ENCODE measurements at regions not wholly inside any gene's neighbourhood (a gene's known extent, or its start where the extent isn't known, plus 50 kb on each side); places are given as distances from the start of the nearest gene placed in this dataset.

GRCh38 chr9:106358331-106358730, 504.6 kb upstream of the ZNF462 start:
- no peak overlapping the region for H3K4me2 ChIP-seq
- WGBS (ENCODE audit: low lambda C conversion rate, missing lambda C conversion rate), result 94% methylated on average over 1 of the region's 1 CpG
- H4K20me1 ChIP-seq (ENCODE audit: insufficient read depth, poor library complexity, severe bottlenecking), result no peaks in the 10 kb centered on the region
- H3K9me3 ChIP-seq (ENCODE audit: low read depth), result no peaks in the 10 kb centered on the region
- no peaks in the 10 kb centered on the region for H3K9me2 ChIP-seq (replicated peaks; ENCODE audit: insufficient read depth)
- no peaks in the 10 kb centered on the region for H3K36me3 ChIP-seq (replicated peaks; ENCODE audit: insufficient read depth, low read depth)
- H3K4me1 ChIP-seq (ENCODE audit: insufficient read depth), result no peaks in the 10 kb centered on the region
- DNase-seq (ENCODE audit: low spot score), result no peak
- no peaks in the 10 kb centered on the region for H3K27me3 ChIP-seq
- no peak for TF ChIP-seq EZH2 (IDR thresholded peaks at IDR 0.05; ENCODE audit: borderline replicate concordance)
- no peak for TF ChIP-seq CTCF (IDR thresholded peaks at IDR 0.05; ENCODE audit: poor library complexity)
- TF ChIP-seq EZH2phosphoT487 (IDR thresholded peaks at IDR 0.05; ENCODE audit: low read depth, severe bottlenecking, unreplicated experiment), result no peak
- H2AFZ ChIP-seq, result no peak overlapping the region
- H3K4me3 ChIP-seq, result no peak overlapping the region
- no peaks in the 10 kb centered on the region for H3K79me2 ChIP-seq
- H3K27ac ChIP-seq, result no peak overlapping the region

GRCh38 chr9:106376689-106377088, 486.3 kb upstream of the ZNF462 start:
- no peak overlapping the region for H2AFZ ChIP-seq
- no peak overlapping the region for H3K27ac ChIP-seq
- no peaks in the 10 kb centered on the region for H3K9me3 ChIP-seq (ENCODE audit: low read depth)
- H3K9me2 ChIP-seq (replicated peaks; ENCODE audit: insufficient read depth), result no peaks in the 10 kb centered on the region
- TF ChIP-seq EZH2 (IDR thresholded peaks at IDR 0.05; ENCODE audit: borderline replicate concordance) (no peak), CTCF (IDR thresholded peaks at IDR 0.05; ENCODE audit: poor library complexity) (no peak), EZH2phosphoT487 (IDR thresholded peaks at IDR 0.05; ENCODE audit: low read depth, severe bottlenecking, unreplicated experiment) (no peak)
- H3K36me3 ChIP-seq (replicated peaks; ENCODE audit: insufficient read depth, low read depth), result no peaks in the 10 kb centered on the region
- no peaks in the 10 kb centered on the region for H4K20me1 ChIP-seq (ENCODE audit: insufficient read depth, poor library complexity, severe bottlenecking)
- no peak overlapping the region for H3K4me3 ChIP-seq
- no peak for DNase-seq (ENCODE audit: low spot score)
- no peak overlapping the region for H3K4me2 ChIP-seq
- WGBS (ENCODE audit: low lambda C conversion rate, missing lambda C conversion rate), result 91% methylated on average over 2 of the region's 2 CpGs
- H3K4me1 ChIP-seq (ENCODE audit: insufficient read depth), result no peaks in the 10 kb centered on the region
- no peaks in the 10 kb centered on the region for H3K27me3 ChIP-seq
- H3K79me2 ChIP-seq, result no peaks in the 10 kb centered on the region

GRCh38 chr9:106383072-106383471, 479.9 kb upstream of the ZNF462 start:
- Histone ChIP-seq H3K9me3 (ENCODE audit: low read depth) (no peaks in the 10 kb centered on the region), H3K9me2 (replicated peaks; ENCODE audit: insufficient read depth) (no peaks in the 10 kb centered on the region), H3K79me2 (no peaks in the 10 kb centered on the region), H2AFZ (no peak overlapping the region), H3K4me2 (no peak overlapping the region), H3K27me3 (no peaks in the 10 kb centered on the region), H3K27ac (no peak overlapping the region), H3K4me1 (ENCODE audit: insufficient read depth) (no peaks in the 10 kb centered on the region), H4K20me1 (ENCODE audit: insufficient read depth, poor library complexity, severe bottlenecking) (no peaks in the 10 kb centered on the region), H3K36me3 (replicated peaks; ENCODE audit: insufficient read depth, low read depth) (no peaks in the 10 kb centered on the region), H3K4me3 (no peak overlapping the region)
- TF ChIP-seq EZH2phosphoT487 (IDR thresholded peaks at IDR 0.05; ENCODE audit: low read depth, severe bottlenecking, unreplicated experiment) (no peak), EZH2 (IDR thresholded peaks at IDR 0.05; ENCODE audit: borderline replicate concordance) (no peak), CTCF (IDR thresholded peaks at IDR 0.05; ENCODE audit: poor library complexity) (no peak)
- DNase-seq (ENCODE audit: low spot score), result no peak
- 72% methylated on average over 4 of the region's 4 CpGs for WGBS (ENCODE audit: low lambda C conversion rate, missing lambda C conversion rate)

GRCh38 chr9:106387965-106388364, 475.0 kb upstream of the ZNF462 start:
- Histone ChIP-seq H3K4me3 (no peak overlapping the region), H3K79me2 (no peaks in the 10 kb centered on the region), H3K27me3 (no peaks in the 10 kb centered on the region), H3K27ac (no peak overlapping the region), H3K9me2 (replicated peaks; ENCODE audit: insufficient read depth) (no peaks in the 10 kb centered on the region), H3K4me1 (ENCODE audit: insufficient read depth) (no peaks in the 10 kb centered on the region), H3K4me2 (no peak overlapping the region), H3K36me3 (replicated peaks; ENCODE audit: insufficient read depth, low read depth) (no peaks in the 10 kb centered on the region), H2AFZ (no peak overlapping the region), H3K9me3 (ENCODE audit: low read depth) (no peaks in the 10 kb centered on the region), H4K20me1 (ENCODE audit: insufficient read depth, poor library complexity, severe bottlenecking) (no peaks in the 10 kb centered on the region)
- WGBS (ENCODE audit: low lambda C conversion rate, missing lambda C conversion rate), result 92% methylated on average over 2 of the region's 2 CpGs
- TF ChIP-seq EZH2 (IDR thresholded peaks at IDR 0.05; ENCODE audit: borderline replicate concordance), result no peak
- TF ChIP-seq CTCF (IDR thresholded peaks at IDR 0.05; ENCODE audit: poor library complexity), result no peak
- no peak for TF ChIP-seq EZH2phosphoT487 (IDR thresholded peaks at IDR 0.05; ENCODE audit: low read depth, severe bottlenecking, unreplicated experiment)
- no peak for DNase-seq (ENCODE audit: low spot score)

Measured in hepatocyte (in vitro differentiated cells).